ENCODE measurements at regions not wholly inside any gene's neighbourhood (a gene's known extent, or its start where the extent isn't known, plus 50 kb on each side); places are given as distances from the start of the nearest gene placed in this dataset.

- Histone ChIP-seq H3K27me3 (replicated peaks; ENCODE audit: control insufficient read depth, insufficient read depth, low read length) (no peaks in the 10 kb centered on the region), H3K36me3 (ENCODE audit: control insufficient read depth, insufficient read depth, low read length) (no peaks in the 10 kb centered on the region), H3K4me1 (no peaks in the 10 kb centered on the region), H3K9me3 (no peaks in the 10 kb centered on the region), H3K4me3 (ENCODE audit: low read depth, low read length) (no peak overlapping the region)
- Mint-ChIP-seq H3K27ac (ENCODE audit: unreplicated experiment) (no peak overlapping the region), H3K36me3 (ENCODE audit: insufficient read depth, unreplicated experiment) (no peaks in the 10 kb centered on the region), H3K9me3 (ENCODE audit: unreplicated experiment) (no peaks in the 10 kb centered on the region), H3K4me1 (ENCODE audit: low read depth, unreplicated experiment) (no peaks in the 10 kb centered on the region), H3K27me3 (ENCODE audit: insufficient read depth, unreplicated experiment) (peaks cover 3% of the 10 kb centered on the region), H3K4me3 (ENCODE audit: unreplicated experiment) (no peak overlapping the region)
- DNase-seq, result no peak
- ChIA-PET CTCF (no interaction called here), POLR2A (no interaction called here)
- no TSS peak for BruUV-seq (replicated peaks)
- no peak for TF ChIP-seq CTCF (IDR thresholded peaks at IDR 0.05; ENCODE audit: insufficient read depth in 1 of 2, low read depth in 1 of 2, low read length in 1 of 2, severe bottlenecking in 1 of 2, unreplicated experiment in 1 of 2)
- intact Hi-C loops (cut with micrococcal nuclease; ENCODE audit: unreplicated experiment), result no loop called here
These were observed 348.6 kb downstream of the TRAM1L1 start for GRCh38 chr4:116736756-116737155.

GRCh38 chr4:116734178-116734577 lies 351.2 kb downstream of the TRAM1L1 start:
- no peak for DNase-seq
- peaks cover 3% of the 10 kb centered on the region for H3K27me3 Mint-ChIP-seq (ENCODE audit: insufficient read depth, unreplicated experiment)
- Histone ChIP-seq H3K9me3 (no peaks in the 10 kb centered on the region), H3K4me1 (no peaks in the 10 kb centered on the region), H3K27me3 (replicated peaks; ENCODE audit: control insufficient read depth, insufficient read depth, low read length) (no peaks in the 10 kb centered on the region), H3K4me3 (ENCODE audit: low read depth, low read length) (no peak overlapping the region), H3K36me3 (ENCODE audit: control insufficient read depth, insufficient read depth, low read length) (no peaks in the 10 kb centered on the region)
- H3K9me3 Mint-ChIP-seq (ENCODE audit: unreplicated experiment), result no peaks in the 10 kb centered on the region
- H3K27ac Mint-ChIP-seq (ENCODE audit: unreplicated experiment), result no peak overlapping the region
- no peaks in the 10 kb centered on the region for H3K4me1 Mint-ChIP-seq (ENCODE audit: low read depth, unreplicated experiment)
- H3K4me3 Mint-ChIP-seq (ENCODE audit: unreplicated experiment), result no peak overlapping the region
- no peaks in the 10 kb centered on the region for H3K36me3 Mint-ChIP-seq (ENCODE audit: insufficient read depth, unreplicated experiment)
- ChIA-PET POLR2A (no interaction called here), CTCF (no interaction called here)
- TF ChIP-seq CTCF (IDR thresholded peaks at IDR 0.05; ENCODE audit: insufficient read depth in 1 of 2, low read depth in 1 of 2, low read length in 1 of 2, severe bottlenecking in 1 of 2, unreplicated experiment in 1 of 2), result no peak
- intact Hi-C loops (cut with micrococcal nuclease; ENCODE audit: unreplicated experiment), result no loop called here
- BruUV-seq (replicated peaks), result no TSS peak

- H3K9me3 Mint-ChIP-seq (ENCODE audit: unreplicated experiment), result no peaks in the 10 kb centered on the region
- ChIA-PET POLR2A (no interaction called here), CTCF (no interaction called here)
- no TSS peak for BruUV-seq (replicated peaks)
- peaks cover 3% of the 10 kb centered on the region for H3K27me3 Mint-ChIP-seq (ENCODE audit: insufficient read depth, unreplicated experiment)
- no peaks in the 10 kb centered on the region for H3K36me3 ChIP-seq (ENCODE audit: control insufficient read depth, insufficient read depth, low read length)
- H3K27me3 ChIP-seq (replicated peaks; ENCODE audit: control insufficient read depth, insufficient read depth, low read length), result no peaks in the 10 kb centered on the region
- intact Hi-C loops (cut with micrococcal nuclease; ENCODE audit: unreplicated experiment), result no loop called here
- H3K27ac Mint-ChIP-seq (ENCODE audit: unreplicated experiment), result no peak overlapping the region
- no peak overlapping the region for H3K4me3 ChIP-seq (ENCODE audit: low read depth, low read length)
- H3K36me3 Mint-ChIP-seq (ENCODE audit: insufficient read depth, unreplicated experiment), result no peaks in the 10 kb centered on the region
- H3K4me1 Mint-ChIP-seq (ENCODE audit: low read depth, unreplicated experiment), result no peaks in the 10 kb centered on the region
- TF ChIP-seq CTCF (IDR thresholded peaks at IDR 0.05; ENCODE audit: insufficient read depth in 1 of 2, low read depth in 1 of 2, low read length in 1 of 2, severe bottlenecking in 1 of 2, unreplicated experiment in 1 of 2), result no peak
- H3K4me3 Mint-ChIP-seq (ENCODE audit: unreplicated experiment), result no peak overlapping the region
- no peaks in the 10 kb centered on the region for H3K4me1 ChIP-seq
- no peaks in the 10 kb centered on the region for H3K9me3 ChIP-seq
- no peak for DNase-seq
These were observed 352.0 kb downstream of the TRAM1L1 start for GRCh38 chr4:116733370-116733769.
